Activated T-helper 17 cell treated with anti-CD3 and anti-CD28 coated beads, Interleukin-2, amount 50 U/mL, for 72 hours (primary cell): ENCODE measurements at regions not wholly inside any gene's neighbourhood (a gene's known extent, or its start where the extent isn't known, plus 50 kb on each side); places are given as distances from the start of the nearest gene placed in this dataset.
"Not testable (repeated sequence)": the region's sequence is repeated elsewhere in the genome, so short reads cannot be mapped to it uniquely, and the experiment has no call there.

ENCODE experiments used
- ATAC-seq: fragments of 150-1000 bp; cut with Tn5 transposase; replicated peaks from 2 replicates; pipeline ENCODE4 v1.10.0; 2021; ENCODE audit warnings: mild to moderate bottlenecking, moderate library complexity
- H3K27ac Mint-ChIP-seq: one replicate; pipeline ENCODE4 v1.8.0; 2022; ENCODE audit warnings: mixed read lengths
- H3K27me3 Mint-ChIP-seq: one replicate; pipeline ENCODE4 v1.8.0; 2022; ENCODE audit warnings: mixed read lengths
- H3K36me3 Mint-ChIP-seq: one replicate; pipeline ENCODE4 v1.8.0; 2022; ENCODE audit warnings: low read depth, mild to moderate bottlenecking, mixed read lengths
- H3K4me1 Mint-ChIP-seq: one replicate; pipeline ENCODE4 v1.8.0; 2022; ENCODE audit warnings: mixed read lengths
- H3K4me3 Mint-ChIP-seq: one replicate; pipeline ENCODE4 v1.8.0; 2022; ENCODE audit warnings: mild to moderate bottlenecking, mixed read lengths
- H3K9me3 Mint-ChIP-seq: one replicate; pipeline ENCODE4 v1.8.0; 2022; ENCODE audit warnings: mixed read lengths

DNA sequence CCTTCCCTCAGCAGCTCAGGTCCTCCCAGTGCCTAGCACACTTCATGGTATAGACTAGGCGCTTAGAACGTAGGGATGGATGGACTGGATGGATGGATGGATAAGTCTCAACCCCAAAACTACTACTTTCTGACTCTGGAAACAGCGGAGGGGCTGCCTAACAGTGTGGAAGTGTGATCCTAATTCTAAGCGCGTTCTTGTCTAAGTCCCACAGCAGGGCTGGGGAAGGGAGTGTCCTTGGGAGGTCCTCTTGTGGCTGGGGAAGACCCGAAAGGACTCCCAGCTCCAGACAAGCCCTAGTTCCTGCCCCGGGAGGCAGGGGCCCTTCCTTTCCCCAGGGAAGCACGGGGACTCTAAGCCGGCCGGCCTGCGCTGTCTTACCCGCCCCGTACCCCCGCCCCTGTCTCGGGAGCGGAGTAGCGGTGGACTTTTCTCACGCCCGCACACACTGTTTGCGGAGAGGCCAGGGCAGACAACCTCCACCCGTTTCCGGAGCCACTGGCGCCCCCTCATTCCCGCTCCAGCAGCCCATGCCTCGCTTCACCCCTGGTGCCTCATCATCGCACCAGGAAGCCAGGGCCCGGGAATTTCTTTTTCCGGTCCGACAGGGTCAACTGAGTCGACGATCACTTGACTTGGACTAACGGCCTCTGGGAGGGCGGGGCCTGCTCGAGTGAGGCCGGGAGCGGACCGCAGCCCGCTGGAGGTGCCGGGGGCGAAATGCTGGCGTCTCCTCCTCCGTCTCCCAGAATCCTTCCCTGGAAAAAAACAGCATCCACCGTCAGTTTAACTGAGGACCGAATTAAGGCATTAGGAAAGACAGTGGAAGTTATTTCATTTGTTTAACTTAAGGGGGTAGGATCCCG lies 133.3 kb downstream of the TBC1D2B start:
- Mint-ChIP-seq H3K4me3 (peak overlapping the region; percentile 59), H3K36me3 (no peaks in the 10 kb centered on the region), H3K9me3 (no peaks in the 10 kb centered on the region), H3K4me1 (no peaks in the 10 kb centered on the region), H3K27ac (no peak overlapping the region), H3K27me3 (no peaks in the 10 kb centered on the region)
- ATAC-seq: peak; percentile 88

DNA sequence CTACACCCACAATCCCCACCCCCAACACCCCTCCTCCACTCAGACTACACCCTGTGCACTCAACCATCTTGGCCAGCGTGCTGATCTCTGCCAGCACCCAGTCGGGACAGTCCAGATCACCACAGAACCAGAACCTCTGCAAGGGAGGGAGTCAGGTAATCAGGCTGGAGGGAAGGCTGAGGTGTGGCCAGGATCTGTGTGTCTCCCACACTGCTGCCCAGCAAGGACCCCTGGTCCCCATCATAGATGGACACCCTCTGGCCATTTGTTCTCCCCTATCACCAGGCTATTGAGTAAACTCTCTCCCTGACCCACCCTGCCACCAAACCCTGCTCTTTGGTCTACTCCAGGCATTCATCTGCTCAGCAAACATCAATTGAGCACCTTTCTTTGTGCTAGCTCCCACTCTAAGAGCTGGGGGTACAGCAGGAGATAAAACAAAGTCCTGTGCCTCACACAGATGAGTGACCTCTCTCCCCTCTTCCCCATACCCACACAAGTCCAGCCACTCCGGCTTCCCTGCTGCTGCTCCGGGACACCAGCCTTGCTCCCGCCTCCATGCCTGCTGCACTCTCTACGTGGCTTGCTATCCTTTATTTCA lies 134.8 kb downstream of the TBC1D2B start:
- no peak for ATAC-seq
- no peaks in the 10 kb centered on the region for H3K36me3 Mint-ChIP-seq

DNA sequence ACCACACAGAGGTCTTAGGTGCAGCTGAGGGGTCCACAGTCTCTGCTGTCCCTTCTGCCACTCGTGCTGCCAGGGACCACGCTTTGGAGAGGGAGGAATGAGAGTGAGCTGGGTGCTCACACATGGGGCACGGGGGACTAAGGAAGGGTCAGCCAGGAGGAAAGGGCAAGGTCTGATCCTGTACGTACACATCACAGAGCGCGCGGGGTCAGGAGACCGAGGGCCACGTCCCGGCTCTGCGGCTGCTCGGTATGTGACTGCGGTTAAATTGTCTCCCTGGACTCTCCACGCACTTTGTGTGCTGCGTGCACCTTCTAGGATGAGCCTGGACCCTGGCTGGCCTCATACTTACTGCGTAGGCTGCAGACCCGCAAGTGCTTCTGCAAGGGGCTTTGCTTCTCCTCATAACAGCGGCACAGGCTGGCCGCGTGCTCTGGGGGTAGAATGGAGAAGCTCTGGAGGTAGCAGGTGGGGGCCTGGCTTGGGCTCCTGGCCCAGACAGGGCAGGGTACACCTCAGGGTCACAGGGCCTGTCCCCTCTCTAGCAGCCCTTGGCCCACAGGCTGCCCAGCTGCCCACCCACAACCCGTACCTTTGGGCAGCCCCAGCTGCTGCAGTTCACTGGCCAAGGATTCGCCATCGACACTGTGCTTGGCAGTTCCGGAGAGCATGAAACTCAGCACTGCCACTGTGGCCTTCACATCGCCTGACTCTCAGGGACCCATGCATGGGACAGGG lies 136.3 kb downstream of the TBC1D2B start:
- ATAC-seq, H3K27me3 Mint-ChIP-seq, H3K27ac Mint-ChIP-seq, H3K36me3 Mint-ChIP-seq, H3K4me3 Mint-ChIP-seq, H3K4me1 Mint-ChIP-seq, H3K9me3 Mint-ChIP-seq: not testable (repeated sequence)

More for the DNA sequence above, 134.8 kb downstream of the TBC1D2B start:
- H3K27ac Mint-ChIP-seq: no peak overlapping the region
- H3K4me1 Mint-ChIP-seq: no peaks in the 10 kb centered on the region
- no peaks in the 10 kb centered on the region for H3K27me3 Mint-ChIP-seq
- no peak overlapping the region for H3K4me3 Mint-ChIP-seq
- no peaks in the 10 kb centered on the region for H3K9me3 Mint-ChIP-seq

GRCh38 chr15:77940381-77940947 lies 137.0 kb downstream of the TBC1D2B start:
- H3K9me3 Mint-ChIP-seq: no peaks in the 10 kb centered on the region
- ATAC-seq: no peak

DNA sequence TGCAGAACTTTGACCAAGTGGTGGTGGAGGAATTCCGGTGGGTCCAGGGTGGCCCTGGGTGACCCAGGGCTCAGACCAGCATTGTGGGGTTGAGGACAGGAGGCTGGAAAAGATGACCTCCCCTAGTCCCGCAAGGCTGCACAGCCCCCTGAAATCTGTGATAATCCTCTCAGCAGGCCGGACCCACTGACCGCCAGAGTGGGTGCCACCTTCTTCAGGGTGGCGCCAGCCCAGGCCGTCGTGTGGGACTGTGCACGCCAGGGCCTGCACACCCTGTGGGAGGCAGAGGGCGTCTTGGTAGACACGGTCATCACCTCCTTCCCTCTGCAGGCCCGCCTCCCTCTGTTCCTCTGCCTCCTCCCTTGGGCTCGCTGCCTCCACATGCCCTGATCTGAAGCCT lies 137.7 kb downstream of the TBC1D2B start:
- no peak for ATAC-seq
- H3K36me3 Mint-ChIP-seq: no peaks in the 10 kb centered on the region
- H3K4me3 Mint-ChIP-seq: no peak overlapping the region
- H3K4me1 Mint-ChIP-seq: no peaks in the 10 kb centered on the region
- H3K27me3 Mint-ChIP-seq: no peaks in the 10 kb centered on the region
- no peaks in the 10 kb centered on the region for H3K9me3 Mint-ChIP-seq
- no peak overlapping the region for H3K27ac Mint-ChIP-seq

More at GRCh38 chr15:77940381-77940947, 137.0 kb downstream of the TBC1D2B start:
- Mint-ChIP-seq H3K4me1 (no peaks in the 10 kb centered on the region), H3K27ac (no peak overlapping the region), H3K27me3 (no peaks in the 10 kb centered on the region), H3K4me3 (no peak overlapping the region), H3K36me3 (no peaks in the 10 kb centered on the region)

- ATAC-seq, H3K36me3 Mint-ChIP-seq, H3K9me3 Mint-ChIP-seq, H3K4me1 Mint-ChIP-seq, H3K27me3 Mint-ChIP-seq, H3K27ac Mint-ChIP-seq, H3K4me3 Mint-ChIP-seq: not testable (repeated sequence)
These were observed 138.5 kb downstream of the TBC1D2B start for GRCh38 chr15:77939026-77939425.

GRCh38 chr15:77938546-77938945 lies 139.0 kb downstream of the TBC1D2B start:
- not testable (repeated sequence) for H3K27ac Mint-ChIP-seq, H3K27me3 Mint-ChIP-seq, ATAC-seq, H3K36me3 Mint-ChIP-seq, H3K4me1 Mint-ChIP-seq, H3K9me3 Mint-ChIP-seq, H3K4me3 Mint-ChIP-seq

- not testable (repeated sequence) for H3K27me3 Mint-ChIP-seq, H3K36me3 Mint-ChIP-seq, H3K27ac Mint-ChIP-seq, H3K4me1 Mint-ChIP-seq, H3K9me3 Mint-ChIP-seq, H3K4me3 Mint-ChIP-seq, ATAC-seq
These were observed 140.9 kb downstream of the TBC1D2B start for GRCh38 chr15:77936567-77936966.

- H3K4me1 Mint-ChIP-seq, H3K4me3 Mint-ChIP-seq, H3K9me3 Mint-ChIP-seq, H3K27me3 Mint-ChIP-seq, H3K36me3 Mint-ChIP-seq, H3K27ac Mint-ChIP-seq, ATAC-seq: not testable (repeated sequence)
These were observed 143.0 kb downstream of the TBC1D2B start for GRCh38 chr15:77934516-77934915.

GRCh38 chr15:77930907-77931306 lies 146.6 kb downstream of the TBC1D2B start:
- not testable (repeated sequence) for ATAC-seq, H3K9me3 Mint-ChIP-seq, H3K27me3 Mint-ChIP-seq, H3K36me3 Mint-ChIP-seq, H3K4me1 Mint-ChIP-seq, H3K4me3 Mint-ChIP-seq, H3K27ac Mint-ChIP-seq

DNA sequence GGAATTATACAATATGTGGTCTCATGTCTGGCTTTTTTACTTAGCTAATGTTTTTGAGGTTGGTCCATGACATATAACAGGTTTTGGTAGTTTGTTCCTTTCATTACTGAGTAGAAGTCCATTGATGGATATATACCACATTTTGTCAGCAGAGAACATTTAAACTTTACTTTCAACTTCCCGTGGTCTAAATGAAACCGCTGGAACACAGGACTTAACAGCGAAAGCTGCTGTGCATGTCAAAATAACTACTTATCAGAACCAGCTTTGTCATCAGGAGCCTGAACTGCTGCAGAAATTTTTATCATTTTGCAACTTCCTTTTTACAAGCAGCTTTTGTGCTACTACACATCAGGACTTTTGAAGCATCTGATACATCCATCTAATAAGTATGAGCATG lies 147.0 kb downstream of the TBC1D2B start:
- H3K36me3 Mint-ChIP-seq, H3K27me3 Mint-ChIP-seq, H3K4me1 Mint-ChIP-seq, H3K9me3 Mint-ChIP-seq, ATAC-seq, H3K4me3 Mint-ChIP-seq, H3K27ac Mint-ChIP-seq: not testable (repeated sequence)

GRCh38 chr15:77926789-77927188 lies 150.7 kb downstream of the TBC1D2B start:
- not testable (repeated sequence) for H3K9me3 Mint-ChIP-seq, H3K4me1 Mint-ChIP-seq, H3K36me3 Mint-ChIP-seq, H3K27ac Mint-ChIP-seq, ATAC-seq, H3K4me3 Mint-ChIP-seq, H3K27me3 Mint-ChIP-seq

GRCh38 chr15:77926296-77926695 lies 151.2 kb downstream of the TBC1D2B start:
- not testable (repeated sequence) for H3K4me3 Mint-ChIP-seq, H3K9me3 Mint-ChIP-seq, H3K4me1 Mint-ChIP-seq, H3K27ac Mint-ChIP-seq, ATAC-seq, H3K36me3 Mint-ChIP-seq, H3K27me3 Mint-ChIP-seq

DNA sequence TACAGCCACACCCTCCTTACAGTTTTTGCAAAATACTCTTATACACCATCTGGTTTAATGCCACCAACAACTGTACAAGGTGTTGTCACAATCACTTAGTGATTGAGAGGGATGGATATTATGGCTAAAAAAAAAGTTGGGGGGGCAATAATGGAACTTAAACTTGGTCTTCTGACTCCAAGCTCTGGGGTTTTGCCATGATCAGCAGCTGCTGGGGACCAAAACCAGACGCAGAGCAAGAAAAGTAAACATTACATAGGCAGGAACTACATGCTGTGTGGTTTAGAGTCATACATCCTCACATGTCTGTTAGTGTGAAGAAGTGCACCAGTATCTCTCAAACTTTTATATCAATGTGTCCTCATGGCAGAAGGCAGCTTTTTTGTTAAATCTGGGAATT lies 152.4 kb downstream of the TBC1D2B start:
- not testable (repeated sequence) for H3K27ac Mint-ChIP-seq, ATAC-seq, H3K4me3 Mint-ChIP-seq, H3K4me1 Mint-ChIP-seq, H3K27me3 Mint-ChIP-seq, H3K9me3 Mint-ChIP-seq, H3K36me3 Mint-ChIP-seq

DNA sequence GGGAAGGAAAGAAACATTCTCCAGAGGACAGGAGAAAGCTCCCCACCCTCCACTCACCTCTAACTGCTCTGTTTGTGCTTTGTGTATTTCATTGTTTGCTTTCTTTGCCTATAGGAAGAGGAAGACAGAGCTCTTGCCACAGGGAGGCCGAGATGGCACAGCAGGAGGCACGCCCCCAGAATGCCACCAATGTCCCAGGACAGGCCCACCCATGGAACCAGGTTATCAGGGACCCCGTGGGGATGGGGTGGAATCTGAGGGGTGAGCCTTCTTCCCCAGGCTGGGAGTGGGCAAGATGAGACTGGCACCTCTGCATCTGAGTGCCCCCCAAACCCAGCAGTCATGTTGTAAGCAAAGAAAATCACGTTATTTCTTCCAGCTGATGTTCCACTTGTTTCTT lies 155.8 kb downstream of the TBC1D2B start:
- ATAC-seq: no peak
- Mint-ChIP-seq H3K9me3 (no peaks in the 10 kb centered on the region), H3K27me3 (peaks cover 15% of the 10 kb centered on the region), H3K27ac (no peak overlapping the region), H3K4me1 (no peaks in the 10 kb centered on the region), H3K4me3 (no peak overlapping the region), H3K36me3 (no peaks in the 10 kb centered on the region)
